A549 (cell line): ENCODE measurements at regions not wholly inside any gene's neighbourhood (a gene's known extent, or its start where the extent isn't known, plus 50 kb on each side); places are given as distances from the start of the nearest gene placed in this dataset.

Experiments used
- ATAC-seq, 2 experiments: fragments of 200-7000 bp in 1 of 2; fragments of >200 bp in 1 of 2; cut with Nextera tagmentation in 1 of 2; cut with Tn5 transposase in 1 of 2; 3 replicates each; pipeline versions ENCODE4 v1.8.0 to v1.9.1; 2018 to 2020; ENCODE audit warnings: mild to moderate bottlenecking in 1 of 2, moderate library complexity in 1 of 2
- CTCF ChIA-PET: fragments of 300-600 bp; sonication (Branson Sonifier 250); formaldehyde crosslinking; extraction: SDS; loops from one replicate; lab custom pipeline; 2021; ENCODE audit warnings: antibody characterized with exemption, inconsistent platforms; lab: Yijun Ruan, JAX
- POLR2A ChIA-PET: fragments of 350-600 bp; formaldehyde crosslinking; extraction: SDS; loops from one replicate; lab custom pipeline; 2021; ENCODE audit warnings: antibody characterized with exemption, inconsistent platforms; lab: Yijun Ruan, JAX
- DNase-seq, 2 experiments: peaks; one replicate each; pipeline versions ENCODE4 v3.0.0 to v3.0.0-alpha.2; 2011 to 2016; ENCODE audit warnings: low read depth in 1 of 2, low spot score in 1 of 2
- FAIRE-seq: peaks from 2 replicates; lab custom pipeline; 2011; peaks lifted over from hg19 to GRCh38; lab: Jason Lieb, UNC
- H3K27ac ChIP-seq, 2 experiments: fragments of >200 bp; sonication (Bioruptor Twin); formaldehyde crosslinking; 3 replicates each; pipeline ENCODE4 v1.5.1; 2016 to 2017
- H3K4me1 ChIP-seq: fragments of >200 bp; sonication (Bioruptor Twin); formaldehyde crosslinking; 3 replicates; pipeline ENCODE4 v1.6.1; 2016
- H3K4me2 ChIP-seq: fragments of >200 bp; sonication (Bioruptor Twin); formaldehyde crosslinking; 3 replicates; pipeline ENCODE4 v1.6.1; 2016
- H3K4me3 ChIP-seq: fragments of >200 bp; sonication (Bioruptor Twin); formaldehyde crosslinking; 3 replicates; pipeline ENCODE4 v1.5.1; 2016
- H3K9me3 ChIP-seq: fragments of >200 bp; sonication (Bioruptor Twin); formaldehyde crosslinking; 3 replicates; pipeline ENCODE4 v1.6.1; 2016
- CBX8 ChIP-seq: fragments of 200-600 bp; sonication (generic); IDR thresholded peaks from 2 replicates; pipeline ENCODE4 v1.6.1; 2016
- CEBPB ChIP-seq, 2 experiments: fragments of >200 bp in 1 of 2; sonication (Bioruptor Twin) in 1 of 2; formaldehyde crosslinking in 1 of 2; IDR thresholded peaks; 2 replicates each; pipeline ENCODE4 v1.6.1; 2012 to 2016
- CTCF ChIP-seq: fragments of >200 bp; sonication (Bioruptor Twin); formaldehyde crosslinking; IDR thresholded peaks from 3 replicates; pipeline ENCODE4 v1.5.1; 2016
- E2F6 ChIP-seq: IDR thresholded peaks from 2 replicates; pipeline ENCODE4 v1.6.1; 2012; ENCODE audit warnings: low read depth, borderline replicate concordance
- EHF ChIP-seq: fragments of 250-450 bp; sonication (Bioruptor Pico); IDR thresholded peaks from 2 replicates; pipeline ENCODE4 v1.5.0; 2020; ENCODE audit warnings: mild to moderate bottlenecking
- EHMT2 ChIP-seq: fragments of 200-600 bp; sonication (generic); IDR thresholded peaks from 2 replicates; pipeline ENCODE4 v1.6.1; 2016; ENCODE audit warnings: antibody characterized with exemption, low read depth, mild to moderate bottlenecking, moderate library complexity
- ESRRA ChIP-seq: fragments of 150-350 bp; IDR thresholded peaks from 2 replicates; pipeline ENCODE4 v1.6.1; 2014; ENCODE audit warnings: mild to moderate bottlenecking, low read length, borderline replicate concordance
- FOSB ChIP-seq: fragments of 250-450 bp; sonication (Bioruptor Pico); IDR thresholded peaks from 2 replicates; pipeline ENCODE4 v1.5.0; 2020; ENCODE audit warnings: mild to moderate bottlenecking, moderate library complexity
- FOXS1 ChIP-seq: fragments of 250-450 bp; sonication (Bioruptor Pico); IDR thresholded peaks from 2 replicates; pipeline ENCODE4 v1.5.0; 2020; ENCODE audit warnings: mild to moderate bottlenecking, moderate library complexity
- HMGXB4 ChIP-seq: fragments of 250-450 bp; sonication (Bioruptor Pico); IDR thresholded peaks from 2 replicates; pipeline ENCODE4 v1.5.0; 2021; ENCODE audit warnings: mild to moderate bottlenecking, moderate library complexity, borderline replicate concordance
- HOXA7 ChIP-seq: fragments of 250-450 bp; sonication (Bioruptor Pico); IDR thresholded peaks from 2 replicates; pipeline ENCODE4 v1.5.0; 2020; ENCODE audit warnings: mild to moderate bottlenecking, moderate library complexity
- HOXB13 ChIP-seq: fragments of 250-450 bp; sonication (Bioruptor Pico); IDR thresholded peaks from 2 replicates; pipeline ENCODE4 v1.5.0; 2020; ENCODE audit warnings: low read depth, mild to moderate bottlenecking, moderate library complexity
- HOXB5 ChIP-seq: fragments of 250-450 bp; sonication (Bioruptor Pico); IDR thresholded peaks from 2 replicates; pipeline ENCODE4 v1.5.0; 2020; ENCODE audit warnings: mild to moderate bottlenecking, moderate library complexity
- MAFK ChIP-seq: fragments of 450-650 bp; IDR thresholded peaks from 2 replicates; pipeline ENCODE4 v1.6.1; 2014; ENCODE audit not compliant: partially characterized antibody
- MYC ChIP-seq: IDR thresholded peaks from 2 replicates; pipeline ENCODE4 v1.6.1; 2012; ENCODE audit warnings: mild to moderate bottlenecking, inconsistent platforms, low read length, improper control_type of control experiment, borderline replicate concordance
- NFE2L2 ChIP-seq: fragments of 150-350 bp; conservative IDR thresholded peaks from 2 replicates; pipeline ENCODE4 v1.6.1; 2014; ENCODE audit warnings: low read length
- PHF8 ChIP-seq: fragments of 200-600 bp; sonication (generic); IDR thresholded peaks from 2 replicates; pipeline ENCODE4 v1.6.1; 2016; ENCODE audit warnings: low read depth, mild to moderate bottlenecking, antibody characterized with exemption, moderate library complexity, borderline replicate concordance
- POLR2A ChIP-seq: IDR thresholded peaks from 2 replicates; pipeline ENCODE4 v1.6.1; 2012; ENCODE audit warnings: mild to moderate bottlenecking, low read length
- RAD21 ChIP-seq, 2 experiments: fragments of >200 bp in 1 of 2; sonication (Bioruptor Twin) in 1 of 2; formaldehyde crosslinking in 1 of 2; IDR thresholded peaks in 1 of 2; conservative IDR thresholded peaks in 1 of 2; 2 replicates in 1 of 2; 3 replicates in 1 of 2; pipeline ENCODE4 v1.6.1; 2012 to 2018; ENCODE audit warnings: inconsistent platforms in 1 of 2
- RARB ChIP-seq: fragments of 250-450 bp; sonication (Bioruptor Pico); IDR thresholded peaks from 2 replicates; pipeline ENCODE4 v1.8.0; 2021; ENCODE audit warnings: mild to moderate bottlenecking, moderate library complexity
- SMC3 ChIP-seq: fragments of >200 bp; sonication (Bioruptor Twin); formaldehyde crosslinking; IDR thresholded peaks from 3 replicates; pipeline ENCODE4 v1.6.1; 2018; ENCODE audit warnings: inconsistent platforms
- SREBF2 ChIP-seq: fragments of 450-650 bp; IDR thresholded peaks from 2 replicates; pipeline ENCODE4 v1.6.1; 2014; ENCODE audit warnings: mild to moderate bottlenecking, moderate library complexity
- TP53 ChIP-seq: fragments of 250-450 bp; sonication (Bioruptor Pico); IDR thresholded peaks from 2 replicates; pipeline ENCODE4 v1.5.0; 2021; ENCODE audit warnings: mild to moderate bottlenecking, moderate library complexity
- ZC3H11A ChIP-seq: fragments of 450-650 bp; IDR thresholded peaks from 2 replicates; pipeline ENCODE4 v1.6.1; 2014; ENCODE audit warnings: antibody characterized with exemption, mild to moderate bottlenecking
- ZFP36 ChIP-seq: fragments of 450-650 bp; IDR thresholded peaks from 2 replicates; pipeline ENCODE4 v1.6.1; 2014; ENCODE audit warnings: borderline replicate concordance; ENCODE audit not compliant: partially characterized antibody
- ZSCAN20 ChIP-seq: fragments of 250-450 bp; sonication (Bioruptor Pico); IDR thresholded peaks from 2 replicates; pipeline ENCODE4 v1.8.0; 2022; ENCODE audit warnings: mild to moderate bottlenecking, moderate library complexity
- WGBS: methylation state at CpG from one replicate; pipeline ENCODE4 v1.1.6; 2017; ENCODE audit errors: missing lambda C conversion rate; 5-methylcytosine and 5-hydroxymethylcytosine counted together
- TF ChIP-seq, protein P1 (sequence below): fragments of 250-450 bp; sonication (Bioruptor Pico); IDR thresholded peaks from 2 replicates; pipeline ENCODE4 v1.5.0; 2020; ENCODE audit warnings: low read depth, mild to moderate bottlenecking, moderate library complexity

- TF ChIP-seq MAFK: no peak
- TF ChIP-seq CEBPB (IDR thresholded peaks at IDR 0.05): no peak
- no peak for TF ChIP-seq SMC3
These were observed 71.6 kb upstream of the SH3RF1 start (continued) for GRCh38 chr4:169342159-169342860.

DNA sequence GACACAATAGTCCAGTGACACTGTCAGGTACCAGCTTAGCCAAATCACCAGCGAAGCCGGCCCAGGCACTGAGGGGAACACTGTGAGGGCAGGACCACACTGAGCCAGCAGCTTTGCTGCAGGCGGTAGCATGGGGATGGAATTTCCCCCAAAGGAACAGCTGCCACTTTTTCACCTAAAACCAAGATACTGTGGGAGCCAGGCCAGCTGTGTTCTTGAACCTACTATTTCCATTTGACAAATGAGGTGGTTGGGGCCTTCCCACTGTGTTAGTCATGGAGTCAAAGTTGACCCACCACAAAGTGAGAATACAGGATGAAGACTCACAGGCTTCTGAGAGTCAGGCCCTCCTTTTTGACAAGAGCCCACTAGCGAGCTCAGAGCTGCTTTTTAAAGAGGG is 70.7 kb upstream of the SH3RF1 start:
- Histone ChIP-seq H3K4me3 (no peak overlapping the region), H3K27ac (no peak overlapping the region), H3K4me2 (no peak overlapping the region), H3K4me1 (peaks cover 9% of the 10 kb centered on the region), H3K9me3 (no peaks in the 10 kb centered on the region)
- FAIRE-seq: no peak
- TF ChIP-seq CBX8 (no peak), ESRRA (no peak), CTCF (no peak), POLR2A (no peak), NFE2L2 (no peak), ZC3H11A (no peak), MYC (no peak), TP53 (CRISPR knock-in tag) (no peak), ZSCAN20 (CRISPR knock-in tag) (no peak), HOXA7 (CRISPR knock-in tag) (no peak), EHF (CRISPR knock-in tag) (no peak), HOXB5 (CRISPR knock-in tag) (no peak), FOXS1 (CRISPR knock-in tag) (no peak), PHF8 (no peak), ZFP36 (no peak), FOSB (CRISPR knock-in tag) (no peak), SREBF2 (no peak), EHMT2 (no peak)
- TF ChIP-seq, protein P1, sequence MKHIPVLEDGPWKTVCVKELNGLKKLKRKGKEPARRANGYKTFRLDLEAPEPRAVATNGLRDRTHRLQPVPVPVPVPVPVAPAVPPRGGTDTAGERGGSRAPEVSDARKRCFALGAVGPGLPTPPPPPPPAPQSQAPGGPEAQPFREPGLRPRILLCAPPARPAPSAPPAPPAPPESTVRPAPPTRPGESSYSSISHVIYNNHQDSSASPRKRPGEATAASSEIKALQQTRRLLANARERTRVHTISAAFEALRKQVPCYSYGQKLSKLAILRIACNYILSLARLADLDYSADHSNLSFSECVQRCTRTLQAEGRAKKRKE (CRISPR knock-in tag): no peak
- ATAC-seq: no peak
- POLR2A ChIA-PET: no interaction called here
- no peak for DNase-seq
- CTCF ChIA-PET: interaction anchor here (1.9 kb wide), 1 partner anchor 12 kb away, joined by 4 read pairs; no protein-coding TSS in a partner anchor
- WGBS: 55% methylated on average over 1 of the region's 4 CpGs

DNA sequence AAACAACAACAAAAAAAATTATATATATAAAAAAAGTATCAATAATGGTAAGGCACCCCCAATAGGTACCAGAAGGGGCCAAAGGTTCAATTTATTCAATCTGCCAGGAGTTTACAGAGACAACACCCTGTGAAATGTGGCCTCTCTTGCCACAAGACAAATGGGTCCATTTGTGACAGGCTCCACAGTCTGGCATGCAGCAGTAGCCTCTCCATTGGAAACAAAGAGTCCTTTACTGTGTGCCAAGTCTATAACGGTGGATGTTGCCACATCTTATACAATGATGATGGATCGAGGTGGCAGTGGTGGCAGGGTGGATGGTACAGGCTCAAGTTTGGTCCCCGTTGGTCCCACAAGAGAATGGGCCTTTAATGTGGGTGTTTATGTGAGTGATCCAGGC is 70.1 kb upstream of the SH3RF1 start:
- 48% methylated on average over 3 of the region's 3 CpGs for WGBS
- peaks cover 9% of the 10 kb centered on the region for H3K4me1 ChIP-seq
- ChIA-PET CTCF (no interaction called here), POLR2A (no interaction called here)
- TF ChIP-seq E2F6 (no peak), HMGXB4 (CRISPR knock-in tag) (no peak), HOXB13 (no peak), HOXB5 (CRISPR knock-in tag) (no peak), RARB (no peak), HOXA7 (CRISPR knock-in tag) (no peak), RAD21 (conservative IDR thresholded peaks at IDR 0.05 in 1 of 2, IDR thresholded peaks at IDR 0.05 in 1 of 2) (no peak)
- FAIRE-seq: no peak
- H3K4me2 ChIP-seq: no peak overlapping the region
- no peak overlapping the region for H3K4me3 ChIP-seq
- H3K9me3 ChIP-seq: no peaks in the 10 kb centered on the region
- no peak overlapping the region for H3K27ac ChIP-seq
- ATAC-seq: no peak
- no peak for DNase-seq
